Stimulated activated CD8-positive, alpha-beta memory T cell treated with anti-CD3 and anti-CD28 coated beads, Interleukin-4, amount 100 ng/mL, for 1 hour (primary cell): ENCODE measurements at regions not wholly inside any gene's neighbourhood (a gene's known extent, or its start where the extent isn't known, plus 50 kb on each side); places are given as distances from the start of the nearest gene placed in this dataset.

Experiments used
- DNase-seq, 2 donors: peaks; one replicate each; pipeline ENCODE4 v3.0.0-alpha.2; 2020; ENCODE audit warnings: low read depth in 2 of 2, low spot score in 1 of 2

- no peak for DNase-seq
Observed at GRCh38 chr3:110711851-110712516, 359.6 kb upstream of the NECTIN3 start.

GRCh38 chr3:110727056-110727455, 344.6 kb upstream of the NECTIN3 start:
- no peak for DNase-seq

GRCh38 chr3:110731148-110731547, 340.5 kb upstream of the NECTIN3 start:
- DNase-seq: no peak

- no peak for DNase-seq
Observed at GRCh38 chr3:110732420-110732819, 339.2 kb upstream of the NECTIN3 start.

GRCh38 chr3:110733045-110733444, 338.6 kb upstream of the NECTIN3 start:
- no peak for DNase-seq

GRCh38 chr3:110734524-110734923, 337.1 kb upstream of the NECTIN3 start:
- DNase-seq: no peak

GRCh38 chr3:110736332-110736731, 335.3 kb upstream of the NECTIN3 start:
- DNase-seq: no peak

GRCh38 chr3:110738531-110738930, 333.1 kb upstream of the NECTIN3 start:
- no peak for DNase-seq

- no peak for DNase-seq
Observed at GRCh38 chr3:110741891-110742290, 329.7 kb upstream of the NECTIN3 start.

- DNase-seq: no peak
Observed at GRCh38 chr3:110743202-110743601, 328.4 kb upstream of the NECTIN3 start.

- no peak for DNase-seq
Observed at GRCh38 chr3:110743984-110744383, 327.6 kb upstream of the NECTIN3 start.

GRCh38 chr3:110744723-110745122, 326.9 kb upstream of the NECTIN3 start:
- DNase-seq: no peak

GRCh38 chr3:110749006-110749405, 322.6 kb upstream of the NECTIN3 start:
- DNase-seq: no peak

- DNase-seq: no peak
Observed at GRCh38 chr3:110750201-110750600, 321.4 kb upstream of the NECTIN3 start.

- DNase-seq: no peak
Observed at GRCh38 chr3:110752307-110752706, 319.3 kb upstream of the NECTIN3 start.

GRCh38 chr3:110753516-110753915, 318.1 kb upstream of the NECTIN3 start:
- DNase-seq: no peak

- no peak for DNase-seq
Observed at GRCh38 chr3:110754212-110754916, 317.3 kb upstream of the NECTIN3 start.

GRCh38 chr3:110755345-110755744, 316.3 kb upstream of the NECTIN3 start:
- DNase-seq: no peak

- DNase-seq: no peak
Observed at GRCh38 chr3:110756705-110757104, 314.9 kb upstream of the NECTIN3 start.

GRCh38 chr3:110758208-110758607, 313.4 kb upstream of the NECTIN3 start:
- DNase-seq: no peak

- DNase-seq: no peak
Observed at GRCh38 chr3:110767156-110767555, 304.5 kb upstream of the NECTIN3 start.

- no peak for DNase-seq
Observed at GRCh38 chr3:110767838-110768237, 303.8 kb upstream of the NECTIN3 start.

- DNase-seq: no peak
Observed at GRCh38 chr3:110773413-110773954, 298.1 kb upstream of the NECTIN3 start.
